Eye (tissue), 1 donor: ENCODE measurements at regions not wholly inside any gene's neighbourhood (a gene's known extent, or its start where the extent isn't known, plus 50 kb on each side); places are given as distances from the start of the nearest gene placed in this dataset.
A peak's percentile ranks its signal among the peaks of the same experiment; 100 is the strongest.
"Not testable (repeated sequence)": the region's sequence is repeated elsewhere in the genome, so short reads cannot be mapped to it uniquely, and the experiment has no call there.

Experiments used
- DNase-seq: peaks from one replicate; pipeline ENCODE4 v3.0.0-alpha.2; 2015

DNA sequence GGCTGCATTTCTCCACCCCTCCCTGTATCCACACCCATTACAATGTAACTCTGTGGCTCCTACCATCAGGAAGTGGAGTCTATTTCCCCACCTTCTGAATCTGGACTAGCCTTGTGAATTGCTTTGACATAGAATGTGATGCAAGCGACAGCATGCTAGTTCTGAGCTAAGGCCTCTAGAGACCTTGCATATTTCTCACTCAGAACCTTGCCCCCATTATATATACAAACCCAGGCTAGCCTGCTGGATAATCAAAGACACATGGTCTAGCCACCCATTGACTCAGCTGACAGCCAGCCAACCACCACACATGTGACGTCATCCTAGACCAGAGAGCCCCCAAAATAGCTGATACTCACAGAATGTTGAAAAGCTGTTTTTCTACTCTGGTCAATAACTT is 77.9 kb downstream of the CCDC71L start:
- no peak for DNase-seq

- no peak for DNase-seq
Observed at GRCh38 chr7:106582365-106582764, 78.6 kb downstream of the CCDC71L start.

- not testable (repeated sequence) for DNase-seq
Observed at GRCh38 chr7:106579086-106579485, 81.9 kb downstream of the CCDC71L start.

DNA sequence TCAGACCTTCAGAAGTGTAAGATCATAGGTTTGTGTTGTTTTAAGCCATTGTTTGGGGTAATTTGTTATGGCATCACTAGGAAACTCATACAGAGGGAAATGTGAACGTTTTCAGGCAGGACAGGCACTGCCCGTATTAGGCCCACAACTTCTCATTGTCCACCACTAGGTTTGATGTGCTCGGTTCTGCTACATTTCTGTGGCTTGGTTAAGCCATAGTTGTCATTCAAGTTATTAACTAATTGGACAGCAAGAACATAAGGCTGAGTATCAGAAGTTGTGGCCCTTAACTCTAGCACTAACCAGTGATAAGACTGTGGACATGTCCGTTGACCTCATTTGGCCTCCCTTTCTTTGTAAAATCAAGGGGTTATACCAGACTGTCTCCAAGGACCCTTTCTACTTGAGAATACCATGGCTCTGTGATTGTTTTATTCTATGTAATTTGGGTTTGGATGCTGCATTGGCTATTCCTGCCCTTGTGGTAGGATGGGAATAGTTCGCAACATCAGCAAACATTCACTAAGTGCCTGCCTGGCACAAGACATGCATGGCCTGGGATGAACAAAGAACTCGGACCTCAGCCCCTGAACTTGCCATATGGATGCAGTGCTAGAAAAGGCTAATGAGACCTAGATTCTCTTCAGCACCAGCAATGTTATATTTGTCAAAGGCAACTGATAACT is 85.7 kb downstream of the CCDC71L start:
- DNase-seq, result no peak

DNA sequence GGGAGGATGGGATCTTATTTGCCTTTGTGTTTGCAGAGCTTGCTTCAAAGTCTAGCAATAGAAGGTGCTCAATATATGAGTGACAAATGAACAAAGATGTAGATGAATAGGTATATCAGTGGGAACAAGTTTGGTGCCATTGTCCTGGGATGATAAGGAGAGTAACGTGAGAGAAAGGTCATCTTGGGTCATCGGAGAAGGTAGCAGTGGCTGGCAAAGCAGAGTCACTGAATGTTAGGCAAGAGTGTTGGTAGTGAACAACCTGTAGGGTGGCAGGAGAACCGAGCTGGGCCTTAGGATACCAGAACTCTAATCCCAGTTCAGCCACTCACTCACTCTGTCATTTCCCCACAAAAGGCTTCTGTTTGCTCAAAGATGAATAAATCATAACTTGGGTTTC is 87.2 kb downstream of the CCDC71L start:
- DNase-seq, result no peak

DNA sequence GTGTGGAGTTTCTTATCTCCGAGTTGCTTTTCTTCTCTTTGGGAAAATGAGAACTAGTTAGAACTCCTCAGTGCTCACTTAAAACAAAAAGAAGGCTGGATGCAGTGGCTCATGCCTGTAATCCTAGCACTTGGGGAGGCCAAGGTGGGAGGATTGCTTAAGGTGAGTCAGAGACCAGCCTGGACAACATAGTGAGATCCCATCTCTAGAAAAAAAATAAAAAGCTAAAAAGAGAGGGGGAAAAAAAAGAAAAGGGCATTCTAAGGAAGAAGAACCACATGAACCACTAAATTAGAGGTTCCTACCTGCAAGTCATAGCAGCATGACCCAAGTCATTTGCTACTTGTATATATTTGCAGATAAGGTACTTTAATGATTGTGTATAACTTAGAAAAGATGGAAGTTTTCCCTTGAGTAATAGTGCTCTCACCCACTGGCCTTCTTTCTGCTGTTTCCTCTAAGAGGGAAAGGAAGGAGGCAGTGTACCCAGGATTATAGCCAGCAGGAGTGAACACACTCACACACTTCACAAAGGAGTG is 87.8 kb downstream of the CCDC71L start:
- no peak for DNase-seq

- DNase-seq, result no peak
Observed at GRCh38 chr7:106572394-106573124, 88.4 kb downstream of the CCDC71L start.

GRCh38 chr7:106571563-106571962 is 89.4 kb downstream of the CCDC71L start:
- no peak for DNase-seq

- no peak for DNase-seq
Observed at GRCh38 chr7:106570948-106571418, 90.0 kb downstream of the CCDC71L start.

DNA sequence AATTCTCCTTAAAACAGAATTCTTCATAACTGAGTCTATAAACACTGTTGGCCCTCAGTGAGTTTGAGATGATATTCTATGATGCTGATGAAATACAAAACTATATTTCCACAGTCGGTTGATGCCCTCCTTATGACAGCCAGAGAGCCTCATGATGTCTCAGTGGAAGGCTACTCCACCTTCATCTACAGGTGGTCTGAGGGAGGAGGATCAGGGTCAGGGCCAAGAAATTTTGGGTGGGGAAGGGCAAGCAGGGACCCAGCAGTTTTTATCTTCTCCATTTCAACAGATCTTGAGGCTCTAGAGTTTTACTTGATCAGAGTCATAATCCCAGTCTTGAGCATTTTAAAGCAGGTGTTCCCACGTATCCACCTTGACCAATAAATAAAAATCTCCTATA is 90.8 kb downstream of the CCDC71L start:
- DNase-seq, result no peak

GRCh38 chr7:106569500-106569929 is 91.4 kb downstream of the CCDC71L start:
- DNase-seq, result no peak

DNA sequence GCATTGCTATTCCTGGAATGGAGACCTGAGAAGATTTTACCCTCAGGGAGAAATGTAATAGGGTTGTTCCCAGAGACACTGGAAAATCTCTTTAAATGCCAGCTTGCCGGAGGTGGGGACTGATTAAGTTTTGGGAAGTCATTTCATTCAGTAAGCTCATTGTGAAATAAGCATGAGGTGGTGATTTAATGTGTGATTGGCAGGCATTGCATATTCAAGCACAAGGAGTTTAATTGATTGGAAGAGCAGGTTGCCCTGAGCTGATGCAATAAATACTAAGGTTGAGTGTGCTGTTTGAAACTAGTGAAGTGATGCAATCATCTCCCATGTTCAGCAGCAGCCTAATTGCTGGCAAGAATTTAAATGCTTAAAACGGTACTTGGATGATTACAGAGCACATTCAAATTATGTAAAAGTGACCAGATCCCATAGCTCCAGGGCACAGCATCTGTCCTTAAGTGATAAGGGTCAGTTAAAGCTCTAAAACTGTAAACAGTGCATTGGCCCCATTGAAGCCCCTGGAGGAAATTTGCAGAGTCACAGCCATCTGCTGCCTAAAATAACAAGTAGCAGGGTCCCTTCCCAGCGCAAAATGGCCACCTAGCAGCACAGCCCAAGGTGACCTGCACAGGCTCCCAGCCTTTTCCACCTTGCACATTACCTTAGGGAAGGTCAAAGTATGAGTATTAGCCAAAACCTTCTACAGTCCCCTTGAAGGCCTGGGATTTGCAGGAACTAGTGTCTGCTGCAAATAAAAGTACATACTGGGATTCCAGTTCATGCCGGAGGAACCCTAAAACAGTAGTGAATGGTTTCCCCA is 92.1 kb downstream of the CCDC71L start:
- peak; percentile 26 for DNase-seq

DNA sequence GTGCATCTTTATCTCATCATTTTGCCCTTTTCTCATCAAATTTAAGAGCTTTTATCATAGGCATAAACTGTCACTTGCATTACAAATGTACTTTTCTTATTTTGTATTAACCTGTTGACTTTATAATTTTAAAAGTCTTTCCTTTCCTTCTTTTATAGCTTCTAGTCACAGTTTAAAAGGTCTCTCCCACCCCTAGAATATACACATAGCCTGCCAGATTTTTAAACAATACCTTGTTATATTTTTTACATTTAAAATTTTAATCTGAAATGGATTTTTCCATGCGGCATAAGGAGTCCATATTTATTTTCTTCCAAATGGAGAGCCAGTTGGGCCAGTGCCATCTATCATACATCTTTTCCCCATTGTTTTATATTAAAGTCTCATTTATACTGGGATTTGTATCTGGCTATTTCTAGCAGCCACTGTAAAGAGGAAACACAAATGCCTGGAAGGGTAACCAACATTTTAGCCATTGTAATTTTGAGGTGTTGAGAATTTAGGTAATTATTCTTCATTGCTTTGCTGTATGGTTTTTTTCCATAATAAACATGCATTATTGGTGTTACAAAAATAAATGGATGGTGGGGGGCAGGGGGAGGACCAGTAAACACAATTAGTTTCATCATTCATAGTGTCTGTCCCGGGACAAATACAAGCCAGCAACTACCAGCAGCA is 92.8 kb downstream of the CCDC71L start:
- DNase-seq, result no peak

GRCh38 chr7:106567204-106568001 is 93.6 kb downstream of the CCDC71L start:
- not testable (repeated sequence) for DNase-seq

- peak; percentile 11 for DNase-seq
Observed at GRCh38 chr7:106566672-106567071, 94.3 kb downstream of the CCDC71L start.

- DNase-seq, result no peak
Observed at GRCh38 chr7:106566196-106566595, 94.8 kb downstream of the CCDC71L start.

DNA sequence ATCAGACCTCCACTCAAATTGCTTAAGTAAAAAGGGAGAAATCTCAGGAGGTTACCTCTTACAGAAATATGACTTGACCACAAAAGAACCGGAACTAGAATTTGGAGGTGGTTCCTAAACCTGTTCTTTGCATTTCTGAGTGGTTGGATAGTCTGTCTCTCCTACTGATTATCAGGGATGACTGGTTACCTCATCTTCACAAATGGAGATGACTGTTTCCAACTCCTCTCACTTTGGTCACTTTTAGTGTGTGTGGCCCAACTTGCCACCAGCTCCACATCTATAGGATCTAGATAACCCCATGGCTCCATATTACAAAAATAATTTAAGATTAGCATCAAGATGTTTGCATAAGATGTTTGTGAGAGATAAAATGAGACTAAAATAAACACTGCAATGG is 95.5 kb downstream of the CCDC71L start:
- DNase-seq, result no peak

GRCh38 chr7:106563466-106564150 is 97.3 kb downstream of the CCDC71L start:
- DNase-seq, result no peak

DNA sequence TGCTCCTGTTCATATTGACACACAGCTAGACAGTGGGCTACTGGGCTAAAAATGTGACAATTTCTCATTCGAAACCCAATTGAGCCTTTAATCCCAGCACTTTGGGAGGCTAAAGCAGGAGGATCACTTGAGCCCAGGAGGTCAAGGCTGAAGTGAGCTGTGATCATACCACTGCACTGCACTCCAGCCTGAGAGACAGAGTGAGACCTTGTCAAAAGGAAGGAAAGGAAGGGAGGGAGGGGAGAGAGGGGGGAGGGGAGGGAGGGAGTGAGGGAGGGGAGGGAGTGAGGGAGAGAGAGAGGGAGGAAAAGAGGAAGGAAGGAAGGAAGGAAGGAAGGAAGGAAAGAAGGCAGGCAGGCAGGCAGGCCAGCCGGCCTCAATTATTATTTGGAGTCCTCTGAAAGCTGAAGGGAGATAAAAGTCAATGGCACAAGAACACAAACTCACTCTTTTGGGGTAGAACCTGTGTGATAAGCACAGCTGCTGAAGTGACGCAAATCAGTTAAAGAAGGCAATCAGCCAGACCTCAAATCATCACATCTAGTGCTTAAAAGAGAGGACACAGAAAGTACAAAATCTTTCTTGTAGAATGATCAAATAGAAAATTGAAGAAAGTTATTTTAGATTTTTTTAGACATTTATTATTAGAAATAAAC is 98.1 kb downstream of the CCDC71L start:
- no peak for DNase-seq

GRCh38 chr7:106561666-106562411 is 99.1 kb downstream of the CCDC71L start:
- DNase-seq, result no peak
